ENCODE measurements at regions not wholly inside any gene's neighbourhood (a gene's known extent, or its start where the extent isn't known, plus 50 kb on each side); places are given as distances from the start of the nearest gene placed in this dataset.
A peak's percentile ranks its signal among the peaks of the same experiment; 100 is the strongest.

GRCh38 chr5:33372721-33373472, 67.9 kb upstream of the TARS1 start:
- Histone ChIP-seq H3K9me3 (no peaks in the 10 kb centered on the region), H3K27me3 (no peaks in the 10 kb centered on the region), H3K4me1 (no peaks in the 10 kb centered on the region), H3K36me3 (no peaks in the 10 kb centered on the region), H3K4me3 (ENCODE audit: low read depth, low read length) (no peak overlapping the region)
- DNase-seq, result no peak
- no peak for TF ChIP-seq CTCF (IDR thresholded peaks at IDR 0.05; ENCODE audit: low read depth, low read length)

- Histone ChIP-seq H3K27me3 (no peaks in the 10 kb centered on the region), H3K4me1 (no peaks in the 10 kb centered on the region), H3K9me3 (no peaks in the 10 kb centered on the region), H3K4me3 (ENCODE audit: low read depth, low read length) (no peak overlapping the region), H3K36me3 (no peaks in the 10 kb centered on the region)
- no peak for DNase-seq
- no peak for TF ChIP-seq CTCF (IDR thresholded peaks at IDR 0.05; ENCODE audit: low read depth, low read length)
These were observed 64.9 kb upstream of the TARS1 start for GRCh38 chr5:33375900-33376299.

GRCh38 chr5:33379757-33380156, 61.0 kb upstream of the TARS1 start:
- TF ChIP-seq CTCF (IDR thresholded peaks at IDR 0.05; ENCODE audit: low read depth, low read length), result peak; percentile 51
- H3K27me3 ChIP-seq, result no peaks in the 10 kb centered on the region
- DNase-seq, result peak; percentile 11

GRCh38 chr5:33381243-33381642, 59.5 kb upstream of the TARS1 start:
- TF ChIP-seq CTCF (IDR thresholded peaks at IDR 0.05; ENCODE audit: low read depth, low read length), result no peak
- Histone ChIP-seq H3K4me3 (ENCODE audit: low read depth, low read length) (no peak overlapping the region), H3K27me3 (no peaks in the 10 kb centered on the region), H3K36me3 (no peaks in the 10 kb centered on the region), H3K4me1 (no peaks in the 10 kb centered on the region), H3K9me3 (no peaks in the 10 kb centered on the region)
- DNase-seq, result no peak

More at GRCh38 chr5:33379757-33380156, 61.0 kb upstream of the TARS1 start:
- no peaks in the 10 kb centered on the region for H3K4me1 ChIP-seq
- no peaks in the 10 kb centered on the region for H3K9me3 ChIP-seq
- H3K4me3 ChIP-seq (ENCODE audit: low read depth, low read length), result no peak overlapping the region
- H3K36me3 ChIP-seq, result no peaks in the 10 kb centered on the region
